Liver (tissue), 3 donors: ENCODE measurements at regions not wholly inside any gene's neighbourhood (a gene's known extent, or its start where the extent isn't known, plus 50 kb on each side); places are given as distances from the start of the nearest gene placed in this dataset.

Experiments used
- GABPA ChIP-seq, 2 donors: IDR thresholded peaks in 1 of 2; conservative IDR thresholded peaks in 1 of 2; 2 replicates each; pipeline ENCODE4 v1.6.1; 2016; ENCODE audit warnings: antibody characterized with exemption in 2 of 2, mild to moderate bottlenecking in 1 of 2, moderate library complexity in 1 of 2
- HNF4A ChIP-seq, 2 donors: conservative IDR thresholded peaks; 2 replicates each; pipeline ENCODE4 v1.6.1; 2016; ENCODE audit warnings: antibody characterized with exemption in 2 of 2, mild to moderate bottlenecking in 2 of 2
- SP1 ChIP-seq: IDR thresholded peaks from 2 replicates; pipeline ENCODE4 v1.6.1; 2018; ENCODE audit warnings: antibody characterized with exemption, mild to moderate bottlenecking
- TF ChIP-seq, protein P1 (sequence below): IDR thresholded peaks from 2 replicates; pipeline ENCODE4 v1.6.1; 2016; ENCODE audit warnings: antibody characterized with exemption
- TF ChIP-seq, protein P2 (sequence below): fragments of 150-350 bp; IDR thresholded peaks from 2 replicates; pipeline ENCODE4 v1.5.1; 2017; ENCODE audit warnings: improper control_type of control experiment, low read depth, low read length; ENCODE audit not compliant: missing input control
- TF ChIP-seq, protein P3 (sequence below): IDR thresholded peaks from 2 replicates; pipeline ENCODE4 v1.6.1; 2016; ENCODE audit warnings: antibody characterized with exemption
- TF ChIP-seq, protein P4 (sequence below): IDR thresholded peaks from 2 replicates; pipeline ENCODE4 v1.6.1; 2016; ENCODE audit warnings: antibody characterized with exemption
- TF ChIP-seq, protein P5 (sequence below): IDR thresholded peaks from 2 replicates; pipeline ENCODE4 v1.6.1; 2016; ENCODE audit warnings: antibody characterized with exemption, mild to moderate bottlenecking
- donor health status: healthy.
- donor health status: healthy.

DNA sequence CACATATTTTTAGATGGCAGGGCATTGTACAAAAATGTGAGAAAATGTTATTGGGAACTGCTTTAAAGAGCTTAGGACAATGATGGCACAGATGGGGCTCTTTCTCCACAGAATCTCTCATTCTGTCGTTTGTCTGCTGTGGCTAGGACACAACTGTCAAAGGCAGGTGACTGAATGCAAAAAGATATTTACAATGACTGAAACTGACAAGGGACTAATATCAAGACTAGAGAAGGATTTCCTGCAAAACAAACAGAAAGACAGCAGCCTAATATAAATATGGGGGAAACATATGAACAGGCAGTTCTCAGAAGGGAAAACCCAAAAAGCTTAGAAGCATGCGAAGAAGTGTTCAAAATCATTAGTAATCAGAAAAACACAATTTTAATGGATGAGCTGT is 177.5 kb upstream of the AFF2 start:
- TF ChIP-seq SP1, result no peak
- no peak for TF ChIP-seq GABPA (IDR thresholded peaks at IDR 0.05 in 1 of 2, conservative IDR thresholded peaks at IDR 0.05 in 1 of 2)
- TF ChIP-seq, protein P1, sequence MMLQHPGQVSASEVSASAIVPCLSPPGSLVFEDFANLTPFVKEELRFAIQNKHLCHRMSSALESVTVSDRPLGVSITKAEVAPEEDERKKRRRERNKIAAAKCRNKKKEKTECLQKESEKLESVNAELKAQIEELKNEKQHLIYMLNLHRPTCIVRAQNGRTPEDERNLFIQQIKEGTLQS, result no peak
- no peak for TF ChIP-seq HNF4A (conservative IDR thresholded peaks at IDR 0.05)
- TF ChIP-seq, protein P2, sequence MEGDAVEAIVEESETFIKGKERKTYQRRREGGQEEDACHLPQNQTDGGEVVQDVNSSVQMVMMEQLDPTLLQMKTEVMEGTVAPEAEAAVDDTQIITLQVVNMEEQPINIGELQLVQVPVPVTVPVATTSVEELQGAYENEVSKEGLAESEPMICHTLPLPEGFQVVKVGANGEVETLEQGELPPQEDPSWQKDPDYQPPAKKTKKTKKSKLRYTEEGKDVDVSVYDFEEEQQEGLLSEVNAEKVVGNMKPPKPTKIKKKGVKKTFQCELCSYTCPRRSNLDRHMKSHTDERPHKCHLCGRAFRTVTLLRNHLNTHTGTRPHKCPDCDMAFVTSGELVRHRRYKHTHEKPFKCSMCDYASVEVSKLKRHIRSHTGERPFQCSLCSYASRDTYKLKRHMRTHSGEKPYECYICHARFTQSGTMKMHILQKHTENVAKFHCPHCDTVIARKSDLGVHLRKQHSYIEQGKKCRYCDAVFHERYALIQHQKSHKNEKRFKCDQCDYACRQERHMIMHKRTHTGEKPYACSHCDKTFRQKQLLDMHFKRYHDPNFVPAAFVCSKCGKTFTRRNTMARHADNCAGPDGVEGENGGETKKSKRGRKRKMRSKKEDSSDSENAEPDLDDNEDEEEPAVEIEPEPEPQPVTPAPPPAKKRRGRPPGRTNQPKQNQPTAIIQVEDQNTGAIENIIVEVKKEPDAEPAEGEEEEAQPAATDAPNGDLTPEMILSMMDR, result no peak
- TF ChIP-seq, protein P3, sequence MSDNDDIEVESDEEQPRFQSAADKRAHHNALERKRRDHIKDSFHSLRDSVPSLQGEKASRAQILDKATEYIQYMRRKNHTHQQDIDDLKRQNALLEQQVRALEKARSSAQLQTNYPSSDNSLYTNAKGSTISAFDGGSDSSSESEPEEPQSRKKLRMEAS, result no peak
- TF ChIP-seq, protein P4, sequence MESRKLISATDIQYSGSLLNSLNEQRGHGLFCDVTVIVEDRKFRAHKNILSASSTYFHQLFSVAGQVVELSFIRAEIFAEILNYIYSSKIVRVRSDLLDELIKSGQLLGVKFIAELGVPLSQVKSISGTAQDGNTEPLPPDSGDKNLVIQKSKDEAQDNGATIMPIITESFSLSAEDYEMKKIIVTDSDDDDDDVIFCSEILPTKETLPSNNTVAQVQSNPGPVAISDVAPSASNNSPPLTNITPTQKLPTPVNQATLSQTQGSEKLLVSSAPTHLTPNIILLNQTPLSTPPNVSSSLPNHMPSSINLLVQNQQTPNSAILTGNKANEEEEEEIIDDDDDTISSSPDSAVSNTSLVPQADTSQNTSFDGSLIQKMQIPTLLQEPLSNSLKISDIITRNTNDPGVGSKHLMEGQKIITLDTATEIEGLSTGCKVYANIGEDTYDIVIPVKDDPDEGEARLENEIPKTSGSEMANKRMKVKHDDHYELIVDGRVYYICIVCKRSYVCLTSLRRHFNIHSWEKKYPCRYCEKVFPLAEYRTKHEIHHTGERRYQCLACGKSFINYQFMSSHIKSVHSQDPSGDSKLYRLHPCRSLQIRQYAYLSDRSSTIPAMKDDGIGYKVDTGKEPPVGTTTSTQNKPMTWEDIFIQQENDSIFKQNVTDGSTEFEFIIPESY, result no peak
- TF ChIP-seq, protein P5, sequence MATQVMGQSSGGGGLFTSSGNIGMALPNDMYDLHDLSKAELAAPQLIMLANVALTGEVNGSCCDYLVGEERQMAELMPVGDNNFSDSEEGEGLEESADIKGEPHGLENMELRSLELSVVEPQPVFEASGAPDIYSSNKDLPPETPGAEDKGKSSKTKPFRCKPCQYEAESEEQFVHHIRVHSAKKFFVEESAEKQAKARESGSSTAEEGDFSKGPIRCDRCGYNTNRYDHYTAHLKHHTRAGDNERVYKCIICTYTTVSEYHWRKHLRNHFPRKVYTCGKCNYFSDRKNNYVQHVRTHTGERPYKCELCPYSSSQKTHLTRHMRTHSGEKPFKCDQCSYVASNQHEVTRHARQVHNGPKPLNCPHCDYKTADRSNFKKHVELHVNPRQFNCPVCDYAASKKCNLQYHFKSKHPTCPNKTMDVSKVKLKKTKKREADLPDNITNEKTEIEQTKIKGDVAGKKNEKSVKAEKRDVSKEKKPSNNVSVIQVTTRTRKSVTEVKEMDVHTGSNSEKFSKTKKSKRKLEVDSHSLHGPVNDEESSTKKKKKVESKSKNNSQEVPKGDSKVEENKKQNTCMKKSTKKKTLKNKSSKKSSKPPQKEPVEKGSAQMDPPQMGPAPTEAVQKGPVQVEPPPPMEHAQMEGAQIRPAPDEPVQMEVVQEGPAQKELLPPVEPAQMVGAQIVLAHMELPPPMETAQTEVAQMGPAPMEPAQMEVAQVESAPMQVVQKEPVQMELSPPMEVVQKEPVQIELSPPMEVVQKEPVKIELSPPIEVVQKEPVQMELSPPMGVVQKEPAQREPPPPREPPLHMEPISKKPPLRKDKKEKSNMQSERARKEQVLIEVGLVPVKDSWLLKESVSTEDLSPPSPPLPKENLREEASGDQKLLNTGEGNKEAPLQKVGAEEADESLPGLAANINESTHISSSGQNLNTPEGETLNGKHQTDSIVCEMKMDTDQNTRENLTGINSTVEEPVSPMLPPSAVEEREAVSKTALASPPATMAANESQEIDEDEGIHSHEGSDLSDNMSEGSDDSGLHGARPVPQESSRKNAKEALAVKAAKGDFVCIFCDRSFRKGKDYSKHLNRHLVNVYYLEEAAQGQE, result no peak
